NT2/D1 (cell line): ENCODE measurements at regions not wholly inside any gene's neighbourhood (a gene's known extent, or its start where the extent isn't known, plus 50 kb on each side); places are given as distances from the start of the nearest gene placed in this dataset.

Experiments used
- YY1 ChIP-seq: IDR thresholded peaks from 2 replicates; pipeline ENCODE4 v1.6.1; 2011; ENCODE audit not compliant: insufficient read length, insufficient read depth
- ZNF274 ChIP-seq: IDR thresholded peaks from 2 replicates; pipeline ENCODE4 v1.6.1; 2011; ENCODE audit warnings: mild to moderate bottlenecking, low read depth, low read length

GRCh38 chr17:70517816-70518215, 348.5 kb downstream of the KCNJ2 start:
- TF ChIP-seq YY1, result no peak
- no peak for TF ChIP-seq ZNF274
